Kidney epithelial cell (primary cell): ENCODE measurements at regions not wholly inside any gene's neighbourhood (a gene's known extent, or its start where the extent isn't known, plus 50 kb on each side); places are given as distances from the start of the nearest gene placed in this dataset.
"Not testable (repeated sequence)": the region's sequence is repeated elsewhere in the genome, so short reads cannot be mapped to it uniquely, and the experiment has no call there.

Experiments
- DNase-seq: peaks from one replicate; pipeline ENCODE4 v3.0.0-alpha.2; 2010; ENCODE audit warnings: low read depth
- H3K27me3 ChIP-seq: 2 replicates; pipeline ENCODE4 v1.6.0; 2011; ENCODE audit warnings: low read length; ENCODE audit not compliant: control insufficient read depth, insufficient read depth
- H3K36me3 ChIP-seq: 2 replicates; pipeline ENCODE4 v1.5.1; 2011; ENCODE audit warnings: low read length; ENCODE audit not compliant: control insufficient read depth, insufficient read depth
- H3K4me3 ChIP-seq: 2 replicates; pipeline ENCODE4 v1.5.1; 2011; ENCODE audit warnings: low read depth, mild to moderate bottlenecking, control low read depth, low read length
- CTCF ChIP-seq: IDR thresholded peaks from 2 replicates; pipeline ENCODE4 v1.5.1; 2011; ENCODE audit warnings: mild to moderate bottlenecking, moderate library complexity, low read length, control low read depth, inconsistent platforms; ENCODE audit not compliant: insufficient read depth, poor library complexity, severe bottlenecking

DNA sequence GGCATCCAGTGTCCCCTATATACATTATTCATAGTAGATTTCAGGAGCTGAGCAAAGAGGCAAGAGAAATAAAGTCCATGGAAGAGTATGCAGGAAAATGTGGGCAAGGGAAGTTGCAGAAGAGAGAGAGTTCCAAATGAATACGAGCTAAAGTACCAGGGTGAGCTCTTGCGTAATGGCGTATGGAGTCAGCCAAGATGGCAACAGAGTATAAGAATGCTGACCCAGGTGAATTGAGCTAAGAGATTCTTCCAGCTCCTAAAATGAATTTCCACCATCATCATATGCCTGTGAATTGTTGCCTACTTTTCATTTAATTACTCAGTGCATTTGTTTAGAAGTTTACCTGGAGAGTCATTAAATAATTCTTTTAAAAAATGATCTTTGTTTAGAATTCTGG lies 153.2 kb upstream of the CNTNAP4 start:
- DNase-seq = no peak
- Histone ChIP-seq H3K36me3 (no peaks in the 10 kb centered on the region), H3K27me3 (no peaks in the 10 kb centered on the region), H3K4me3 (no peak overlapping the region)
- TF ChIP-seq CTCF = no peak

DNA sequence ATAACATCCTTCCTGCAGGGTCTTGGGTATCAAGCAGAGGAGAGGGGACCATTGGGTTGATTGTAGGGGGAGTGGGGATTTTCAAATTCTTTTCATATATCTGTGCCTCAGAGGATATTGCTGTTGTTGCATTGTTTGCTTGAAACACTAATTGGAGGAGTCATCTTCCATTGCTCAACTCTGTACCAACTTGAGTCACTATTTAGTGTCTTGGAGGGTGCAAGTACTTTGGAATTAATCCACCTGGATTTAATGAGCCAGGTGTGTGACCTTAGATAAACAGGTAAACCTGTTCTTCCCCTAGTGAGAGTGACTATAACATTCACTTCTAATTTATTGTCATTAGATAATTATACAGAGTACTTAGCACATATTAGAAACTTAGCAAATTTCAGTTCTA lies 151.3 kb upstream of the CNTNAP4 start:
- no peak for TF ChIP-seq CTCF
- H3K27me3 ChIP-seq = no peaks in the 10 kb centered on the region
- H3K36me3 ChIP-seq = no peaks in the 10 kb centered on the region
- H3K4me3 ChIP-seq = no peak overlapping the region
- DNase-seq = no peak

- not testable (repeated sequence) for H3K36me3 ChIP-seq, H3K4me3 ChIP-seq, H3K27me3 ChIP-seq, DNase-seq
Measured at GRCh38 chr16:76138056-76138455, 139.1 kb upstream of the CNTNAP4 start.

DNA sequence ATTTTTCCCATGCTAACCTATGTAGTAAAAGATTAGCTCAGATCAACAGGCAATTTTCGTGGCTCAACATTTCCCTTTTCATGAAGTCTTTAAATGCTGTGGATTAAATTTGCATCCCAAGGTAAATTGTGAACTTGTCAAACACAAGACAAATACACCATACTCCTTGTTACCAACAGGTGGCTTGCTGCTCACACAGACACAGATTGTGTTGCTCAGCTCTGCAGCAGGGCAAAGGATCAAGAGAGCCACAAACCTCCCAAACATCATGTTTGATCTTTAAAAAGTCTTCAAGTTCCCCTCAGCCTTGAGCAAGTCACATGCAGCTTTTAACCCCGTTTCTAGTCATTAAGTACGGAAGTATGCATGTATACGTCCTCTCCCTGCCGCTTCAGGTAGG lies 119.6 kb upstream of the CNTNAP4 start:
- no peak for DNase-seq
- no peak overlapping the region for H3K4me3 ChIP-seq
- no peak for TF ChIP-seq CTCF
- no peaks in the 10 kb centered on the region for H3K36me3 ChIP-seq
- no peaks in the 10 kb centered on the region for H3K27me3 ChIP-seq

DNA sequence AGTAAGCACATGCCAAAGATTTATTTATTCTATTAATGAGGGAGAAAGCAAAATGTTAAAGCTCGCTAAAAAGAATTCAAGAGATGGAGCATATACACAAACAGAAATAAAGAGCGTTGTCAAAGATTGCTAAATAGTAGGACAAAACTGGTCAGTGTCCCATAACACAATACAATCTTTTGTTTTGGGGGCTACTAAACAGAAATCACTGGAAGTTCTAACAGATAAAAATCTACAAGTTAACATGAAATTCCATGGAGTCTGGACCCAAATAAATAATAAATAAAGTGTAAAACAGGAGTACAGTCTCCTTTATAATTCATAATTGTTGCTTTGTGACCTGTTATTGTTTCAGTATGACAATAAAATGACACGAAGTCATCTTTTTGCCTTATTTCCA lies 115.2 kb upstream of the CNTNAP4 start:
- Histone ChIP-seq H3K27me3 (no peaks in the 10 kb centered on the region), H3K4me3 (no peak overlapping the region), H3K36me3 (no peaks in the 10 kb centered on the region)
- DNase-seq = no peak
- TF ChIP-seq CTCF = no peak

DNA sequence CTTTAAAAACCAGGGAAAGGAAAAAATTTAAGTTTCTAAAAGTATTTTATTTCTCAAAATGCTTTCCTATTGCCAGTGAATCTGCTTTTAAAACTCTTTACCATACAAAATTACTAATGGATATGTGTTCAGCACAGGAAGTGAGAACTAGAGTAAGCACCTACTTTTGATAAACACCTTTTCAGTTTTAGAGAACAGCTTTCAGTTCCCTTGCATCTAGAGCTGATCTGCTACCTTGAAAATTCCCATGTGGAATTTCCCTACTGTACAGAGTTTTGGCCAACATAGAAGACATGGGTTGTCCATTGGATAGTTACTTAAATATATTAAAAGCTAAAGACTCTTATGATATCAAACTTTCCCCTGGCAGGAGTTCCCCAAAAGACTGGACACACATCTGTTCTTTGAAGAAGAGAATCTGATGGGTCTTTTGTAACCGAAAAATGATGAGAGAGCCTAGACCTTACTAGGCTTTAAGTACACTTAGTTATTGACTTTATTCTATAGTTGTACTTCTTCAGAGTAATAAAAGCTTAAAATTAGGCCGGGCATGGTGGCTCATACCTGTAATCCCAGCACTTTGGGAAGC lies 112.1 kb upstream of the CNTNAP4 start:
- DNase-seq = no peak
- TF ChIP-seq CTCF = no peak
- no peaks in the 10 kb centered on the region for H3K36me3 ChIP-seq
- H3K27me3 ChIP-seq = no peaks in the 10 kb centered on the region
- H3K4me3 ChIP-seq = no peak overlapping the region

GRCh38 chr16:76175718-76176117 lies 101.5 kb upstream of the CNTNAP4 start:
- DNase-seq = no peak
- no peak overlapping the region for H3K4me3 ChIP-seq
- no peaks in the 10 kb centered on the region for H3K27me3 ChIP-seq
- no peaks in the 10 kb centered on the region for H3K36me3 ChIP-seq
- no peak for TF ChIP-seq CTCF
